ENCODE measurements at regions not wholly inside any gene's neighbourhood (a gene's known extent, or its start where the extent isn't known, plus 50 kb on each side); places are given as distances from the start of the nearest gene placed in this dataset.
A peak's percentile ranks its signal among the peaks of the same experiment; 100 is the strongest.

- no peak for TF ChIP-seq CREB1 (IDR thresholded peaks at IDR 0.05; ENCODE audit: low read depth)
- 0 out of 2 replicates have a peak, but pooled peaks have one; percentile 14 for TF ChIP-seq TEAD4 (IDR thresholded peaks at IDR 0.05)
- no peak for TF ChIP-seq YY1 (IDR thresholded peaks at IDR 0.05; ENCODE audit: low read depth)
- no peak for TF ChIP-seq MAX (IDR thresholded peaks at IDR 0.05)
These were observed 798.9 kb downstream of the BRINP3 start for GRCh38 chr1:189678779-189679178.

GRCh38 chr1:189681252-189681919, 796.3 kb downstream of the BRINP3 start:
- TF ChIP-seq YY1 (IDR thresholded peaks at IDR 0.05; ENCODE audit: low read depth) (no peak), CREB1 (IDR thresholded peaks at IDR 0.05; ENCODE audit: low read depth) (no peak), TAF1 (IDR thresholded peaks at IDR 0.05; ENCODE audit: low read depth) (no peak), REST (IDR thresholded peaks at IDR 0.05; ENCODE audit: low read depth) (no peak), EP300 (IDR thresholded peaks at IDR 0.05; ENCODE audit: borderline replicate concordance) (no peak), FOXM1 (IDR thresholded peaks at IDR 0.05; ENCODE audit: borderline replicate concordance, low read depth) (no peak), ZBTB7A (IDR thresholded peaks at IDR 0.05; ENCODE audit: low read depth) (no peak), USF1 (IDR thresholded peaks at IDR 0.05) (no peak), MAX (IDR thresholded peaks at IDR 0.05) (no peak), TCF12 (IDR thresholded peaks at IDR 0.05; ENCODE audit: low read depth) (no peak), NFIC (IDR thresholded peaks at IDR 0.05) (no peak), EGR1 (IDR thresholded peaks at IDR 0.05) (no peak), RAD21 (IDR thresholded peaks at IDR 0.05; ENCODE audit: low read depth) (no peak), CEBPB (IDR thresholded peaks at IDR 0.05) (no peak), TEAD4 (IDR thresholded peaks at IDR 0.05) (no peak)

- no peak for TF ChIP-seq EGR1 (IDR thresholded peaks at IDR 0.05)
- TF ChIP-seq USF1 (IDR thresholded peaks at IDR 0.05) = no peak
- no peak for TF ChIP-seq TEAD4 (IDR thresholded peaks at IDR 0.05)
- TF ChIP-seq TCF12 (IDR thresholded peaks at IDR 0.05; ENCODE audit: low read depth) = no peak
- TF ChIP-seq CEBPB (IDR thresholded peaks at IDR 0.05) = no peak
- no peak for TF ChIP-seq EP300 (IDR thresholded peaks at IDR 0.05; ENCODE audit: borderline replicate concordance)
- no peak for TF ChIP-seq TAF1 (IDR thresholded peaks at IDR 0.05; ENCODE audit: low read depth)
- TF ChIP-seq FOXM1 (IDR thresholded peaks at IDR 0.05; ENCODE audit: borderline replicate concordance, low read depth) = no peak
- no peak for TF ChIP-seq MAX (IDR thresholded peaks at IDR 0.05)
- no peak for TF ChIP-seq NFIC (IDR thresholded peaks at IDR 0.05)
- no peak for TF ChIP-seq CREB1 (IDR thresholded peaks at IDR 0.05; ENCODE audit: low read depth)
- no peak for TF ChIP-seq REST (IDR thresholded peaks at IDR 0.05; ENCODE audit: low read depth)
- no peak for TF ChIP-seq ZBTB7A (IDR thresholded peaks at IDR 0.05; ENCODE audit: low read depth)
- TF ChIP-seq RAD21 (IDR thresholded peaks at IDR 0.05; ENCODE audit: low read depth) = no peak
- TF ChIP-seq YY1 (IDR thresholded peaks at IDR 0.05; ENCODE audit: low read depth) = no peak
These were observed 795.1 kb downstream of the BRINP3 start for GRCh38 chr1:189682591-189682990.

GRCh38 chr1:189686288-189686687, 791.4 kb downstream of the BRINP3 start:
- no peak for TF ChIP-seq NFIC (IDR thresholded peaks at IDR 0.05)
- no peak for TF ChIP-seq TAF1 (IDR thresholded peaks at IDR 0.05; ENCODE audit: low read depth)
- TF ChIP-seq EGR1 (IDR thresholded peaks at IDR 0.05) = no peak
- no peak for TF ChIP-seq REST (IDR thresholded peaks at IDR 0.05; ENCODE audit: low read depth)
